ENCODE measurements at regions not wholly inside any gene's neighbourhood (a gene's known extent, or its start where the extent isn't known, plus 50 kb on each side); places are given as distances from the start of the nearest gene placed in this dataset.

DNA sequence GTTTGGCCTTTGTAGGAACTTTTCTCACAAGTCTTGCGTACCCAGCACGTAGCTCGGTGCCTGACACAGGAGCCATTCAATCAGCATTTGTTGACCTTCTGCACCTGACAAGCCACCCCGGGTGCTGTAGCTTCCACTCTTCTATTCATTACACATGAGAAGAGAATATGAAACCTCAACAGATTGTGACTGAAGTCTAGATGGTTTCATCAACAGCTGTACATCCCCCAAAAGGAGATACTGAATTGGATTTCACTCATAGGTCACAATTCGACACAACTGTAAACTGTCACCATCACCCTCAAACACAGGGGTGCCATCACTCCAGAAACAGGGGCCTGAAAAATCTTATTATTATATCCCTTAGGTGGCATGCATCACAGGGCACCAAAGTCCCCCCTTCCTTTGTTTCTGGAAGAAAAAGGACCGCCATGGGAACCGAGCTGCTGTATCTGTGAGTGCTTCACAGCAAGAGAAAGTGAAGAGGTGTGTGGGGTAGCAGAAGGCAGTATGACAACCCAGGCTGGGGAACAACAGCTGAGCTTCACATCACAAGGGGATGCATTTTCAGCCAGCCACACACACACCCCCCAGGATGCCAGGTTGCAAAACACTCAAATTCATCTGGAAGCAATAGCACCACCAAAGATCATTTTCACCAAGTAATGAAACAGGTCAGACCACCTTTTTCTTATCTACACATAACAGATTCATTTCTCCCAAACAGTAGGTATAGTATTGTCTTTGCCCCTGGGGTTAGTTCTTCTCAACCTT is 225.7 kb downstream of the TOMM20 start:
- intact Hi-C loops (cut with DNase I; ENCODE audit: low total_unique reads): no loop called here
- 94 to 96% methylated on average over 7 of the region's 7 CpGs for WGBS, 2 donors
- TF ChIP-seq, protein P1, sequence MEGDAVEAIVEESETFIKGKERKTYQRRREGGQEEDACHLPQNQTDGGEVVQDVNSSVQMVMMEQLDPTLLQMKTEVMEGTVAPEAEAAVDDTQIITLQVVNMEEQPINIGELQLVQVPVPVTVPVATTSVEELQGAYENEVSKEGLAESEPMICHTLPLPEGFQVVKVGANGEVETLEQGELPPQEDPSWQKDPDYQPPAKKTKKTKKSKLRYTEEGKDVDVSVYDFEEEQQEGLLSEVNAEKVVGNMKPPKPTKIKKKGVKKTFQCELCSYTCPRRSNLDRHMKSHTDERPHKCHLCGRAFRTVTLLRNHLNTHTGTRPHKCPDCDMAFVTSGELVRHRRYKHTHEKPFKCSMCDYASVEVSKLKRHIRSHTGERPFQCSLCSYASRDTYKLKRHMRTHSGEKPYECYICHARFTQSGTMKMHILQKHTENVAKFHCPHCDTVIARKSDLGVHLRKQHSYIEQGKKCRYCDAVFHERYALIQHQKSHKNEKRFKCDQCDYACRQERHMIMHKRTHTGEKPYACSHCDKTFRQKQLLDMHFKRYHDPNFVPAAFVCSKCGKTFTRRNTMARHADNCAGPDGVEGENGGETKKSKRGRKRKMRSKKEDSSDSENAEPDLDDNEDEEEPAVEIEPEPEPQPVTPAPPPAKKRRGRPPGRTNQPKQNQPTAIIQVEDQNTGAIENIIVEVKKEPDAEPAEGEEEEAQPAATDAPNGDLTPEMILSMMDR (IDR thresholded peaks at IDR 0.05): no peak
- no peak for TF ChIP-seq POLR2A (IDR thresholded peaks at IDR 0.05)
- no peak for DNase-seq (ENCODE audit: low spot score in 2 of 2)
- H3K4me3 ChIP-seq (ENCODE audit: low read depth, poor library complexity, severe bottlenecking): no peak overlapping the region

DNA sequence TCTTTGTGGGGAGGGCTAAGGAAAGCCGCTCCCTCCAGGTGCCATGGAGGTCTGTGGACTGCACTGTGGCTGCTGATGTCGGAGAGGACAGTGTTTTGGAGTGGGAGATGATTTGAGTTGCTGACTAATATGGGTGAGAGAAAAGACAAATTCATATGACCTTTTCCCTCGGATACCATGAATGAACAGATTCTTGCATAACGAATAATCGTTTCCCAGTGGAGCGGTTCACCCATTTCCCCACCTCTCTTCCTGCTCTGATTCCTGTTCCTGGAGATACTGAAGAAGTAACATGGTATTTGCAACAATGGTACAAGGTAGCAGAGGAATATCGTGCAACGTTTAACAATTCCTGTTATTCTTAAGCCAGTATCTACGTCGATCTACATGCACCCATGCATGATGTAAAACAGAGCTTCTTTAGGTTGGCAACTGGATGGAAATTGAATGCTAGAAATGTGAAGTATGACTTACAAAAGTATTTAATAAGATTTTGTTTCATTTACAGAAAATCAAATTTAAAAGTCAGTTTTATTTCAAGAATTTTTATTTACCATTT is 227.1 kb downstream of the TOMM20 start:
- intact Hi-C loops (cut with DNase I; ENCODE audit: low total_unique reads): no loop called here
- no peak overlapping the region for H3K4me3 ChIP-seq (ENCODE audit: low read depth, poor library complexity, severe bottlenecking)
- TF ChIP-seq, protein P1 (IDR thresholded peaks at IDR 0.05): no peak
- no peak for TF ChIP-seq POLR2A (IDR thresholded peaks at IDR 0.05)
- no peak for DNase-seq (ENCODE audit: low spot score in 2 of 2)
- 87 to 88% methylated on average over 10 of the region's 10 CpGs for WGBS, 2 donors

DNA sequence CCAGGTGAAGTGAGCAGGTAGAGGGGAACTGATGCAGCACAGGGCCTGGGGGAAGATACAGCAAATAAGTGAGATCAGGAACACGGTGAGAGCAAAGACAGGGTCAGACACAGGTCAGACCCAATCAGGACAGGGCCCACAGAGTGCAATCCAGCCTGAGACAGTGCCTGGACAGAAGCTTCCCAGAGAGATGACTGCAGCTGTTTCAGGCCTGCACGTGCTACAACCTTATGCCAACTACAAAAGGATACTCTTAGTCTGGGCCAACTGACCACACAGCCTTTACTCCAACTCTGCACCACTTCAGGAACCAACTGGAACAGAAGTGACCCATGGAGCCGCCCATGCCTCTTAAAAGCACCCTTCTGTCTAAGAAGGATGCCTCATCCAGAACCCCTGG is 228.0 kb downstream of the TOMM20 start:
- no peak for DNase-seq (ENCODE audit: low spot score in 2 of 2)
- TF ChIP-seq POLR2A (IDR thresholded peaks at IDR 0.05): no peak
- TF ChIP-seq, protein P1 (IDR thresholded peaks at IDR 0.05): no peak
- WGBS, 2 donors: 87 to 91% methylated on average over 3 of the region's 3 CpGs
- no peak overlapping the region for H3K4me3 ChIP-seq (ENCODE audit: low read depth, poor library complexity, severe bottlenecking)
- intact Hi-C loops (cut with DNase I; ENCODE audit: low total_unique reads): no loop called here

DNA sequence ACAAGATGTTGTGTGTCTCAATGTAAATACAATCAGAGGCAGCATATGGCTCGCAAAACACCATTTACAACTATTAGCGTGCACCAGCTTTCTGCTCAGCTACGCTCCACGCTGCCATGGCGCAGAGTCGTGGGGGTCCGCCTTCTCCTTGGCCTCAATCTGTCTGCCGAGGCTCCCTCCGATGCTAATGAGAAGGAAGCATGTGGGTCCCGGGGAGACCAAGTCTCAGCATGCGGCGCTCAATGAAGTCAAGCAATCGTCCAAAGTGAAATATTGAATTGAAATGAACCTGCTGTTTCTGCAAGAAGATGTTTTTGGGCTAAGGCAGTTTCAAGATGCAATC is 228.9 kb downstream of the TOMM20 start:
- no peak overlapping the region for H3K4me3 ChIP-seq (ENCODE audit: low read depth, poor library complexity, severe bottlenecking)

DNA sequence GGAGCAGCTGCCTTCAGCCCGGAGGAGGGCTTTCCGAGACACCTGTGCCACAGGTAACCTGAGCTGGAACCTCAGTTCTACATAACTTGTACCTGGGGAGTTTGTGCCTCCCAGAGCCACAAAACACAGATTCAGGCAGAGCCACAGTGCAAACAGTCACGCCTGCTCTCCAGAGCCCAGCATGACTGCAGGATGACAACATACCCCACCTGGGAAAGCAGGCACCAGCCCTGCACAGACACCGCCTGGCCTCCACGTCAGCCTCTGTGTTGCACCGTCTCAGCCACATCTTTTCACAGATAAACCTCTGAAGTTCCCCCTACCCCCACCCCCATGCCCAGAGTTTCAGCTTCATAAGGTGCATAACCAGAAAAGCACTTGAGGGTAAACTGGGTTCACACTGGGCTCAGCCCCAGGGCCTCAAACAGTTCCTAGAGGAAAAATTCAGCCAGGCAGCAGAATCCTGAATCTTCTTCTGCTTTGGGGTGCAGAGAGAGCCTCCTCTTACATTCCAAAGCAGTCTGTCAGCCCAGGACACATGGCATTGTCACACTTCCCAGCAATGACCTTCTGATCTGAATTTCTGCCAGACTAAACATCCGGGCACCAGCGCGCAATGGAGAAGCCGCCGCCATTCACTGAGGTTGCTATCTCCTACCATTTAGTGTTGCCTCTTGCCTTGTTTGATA is 229.5 kb downstream of the TOMM20 start:
- no peak for DNase-seq (ENCODE audit: low spot score in 2 of 2)
- TF ChIP-seq POLR2A (IDR thresholded peaks at IDR 0.05): no peak
- 70 to 78% methylated on average over 11 of the region's 11 CpGs for WGBS, 2 donors

More for the DNA sequence above, 228.9 kb downstream of the TOMM20 start:
- TF ChIP-seq, protein P1 (IDR thresholded peaks at IDR 0.05): no peak
- TF ChIP-seq POLR2A (IDR thresholded peaks at IDR 0.05): no peak
- no peak for DNase-seq (ENCODE audit: low spot score in 2 of 2)
- intact Hi-C loops (cut with DNase I; ENCODE audit: low total_unique reads): no loop called here
- 95 to 97% methylated on average over 13 of the region's 13 CpGs for WGBS, 2 donors

DNA sequence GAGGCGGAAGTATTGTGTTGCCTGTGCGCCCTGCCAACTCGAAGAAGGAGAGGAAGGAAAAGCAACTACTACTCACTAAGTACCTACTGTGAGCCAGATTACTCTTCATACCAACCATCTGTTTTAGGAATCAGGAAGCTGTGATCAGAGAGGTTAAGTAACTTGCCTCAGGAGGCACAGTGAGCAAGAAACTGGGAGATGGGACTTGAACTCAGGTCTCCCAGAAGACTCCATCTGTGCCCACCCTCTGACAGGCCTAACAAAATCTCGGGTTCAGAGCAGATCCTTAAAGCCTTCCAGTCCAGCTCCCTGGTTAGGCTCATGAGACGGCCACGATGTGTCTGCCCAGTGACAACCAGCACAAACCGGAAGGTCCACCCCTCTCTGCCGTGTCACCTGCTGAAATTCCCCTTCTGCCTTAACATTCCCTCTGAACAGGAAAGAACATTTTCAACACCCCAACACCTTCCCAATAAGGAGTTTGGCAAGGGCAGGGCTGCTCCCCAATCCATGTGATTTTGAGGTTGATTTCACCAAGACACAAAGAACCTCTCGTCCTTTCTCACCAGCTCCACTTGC is 230.1 kb downstream of the TOMM20 start:
- 87 to 93% methylated on average over 9 of the region's 9 CpGs for WGBS, 2 donors

More for the DNA sequence above, 229.5 kb downstream of the TOMM20 start:
- intact Hi-C loops (cut with DNase I; ENCODE audit: low total_unique reads): no loop called here
- H3K4me3 ChIP-seq (ENCODE audit: low read depth, poor library complexity, severe bottlenecking): no peak overlapping the region

More for the DNA sequence above, 230.1 kb downstream of the TOMM20 start:
- H3K4me3 ChIP-seq (ENCODE audit: low read depth, poor library complexity, severe bottlenecking): no peak overlapping the region
- DNase-seq (ENCODE audit: low spot score in 2 of 2): no peak
- TF ChIP-seq, protein P1 (IDR thresholded peaks at IDR 0.05): no peak
- no peak for TF ChIP-seq POLR2A (IDR thresholded peaks at IDR 0.05)
- intact Hi-C loops (cut with DNase I; ENCODE audit: low total_unique reads): no loop called here
